Sigmoid colon (tissue), 6 donors: ENCODE measurements at regions not wholly inside any gene's neighbourhood (a gene's known extent, or its start where the extent isn't known, plus 50 kb on each side); places are given as distances from the start of the nearest gene placed in this dataset.

Experiments used
- DNase-seq: peaks from one replicate; pipeline ENCODE4 v3.0.0-alpha.2; 2019
- H3K27ac ChIP-seq, 4 donors: fragments of 200-600 bp; sonication (generic); one replicate each; pipeline ENCODE4 v1.5.1; 2016 to 2019; ENCODE audit warnings: mild to moderate bottlenecking in 1 of 4
- H3K27me3 ChIP-seq, 3 donors: fragments of 200-600 bp; sonication (generic); one replicate each; pipeline ENCODE4 v1.5.1; 2019; ENCODE audit warnings: mild to moderate bottlenecking in 1 of 3
- H3K36me3 ChIP-seq, 4 donors: fragments of 200-600 bp; sonication (generic); one replicate each; pipeline ENCODE4 v1.5.1; 2016 to 2019
- H3K4me1 ChIP-seq, 4 donors: fragments of 200-600 bp; sonication (generic); one replicate each; pipeline ENCODE4 v1.5.1; 2017 to 2019
- H3K4me3 ChIP-seq, 4 donors: fragments of 200-600 bp; sonication (generic); one replicate each; pipeline ENCODE4 v1.5.1; 2017 to 2019; ENCODE audit warnings: mild to moderate bottlenecking in 2 of 4, moderate library complexity in 1 of 4
- H3K9me3 ChIP-seq, 4 donors: fragments of 200-600 bp in 3 of 4; sonication (generic) in 3 of 4; one replicate each; pipeline versions ENCODE4 v1.5.1 to v1.6.1; 2013 to 2019
- EP300 ChIP-seq, 4 donors: sonication (generic); formaldehyde crosslinking; IDR thresholded peaks; one replicate each; pipeline ENCODE4 v1.6.1; 2017; ENCODE audit warnings: antibody characterized with exemption in 4 of 4
- POLR2A ChIP-seq, 2 donors: fragments of 450-650 bp; IDR thresholded peaks; one replicate each; pipeline ENCODE4 v1.6.1; 2016; ENCODE audit warnings: antibody characterized with exemption in 2 of 2, mild to moderate bottlenecking in 2 of 2, moderate library complexity in 2 of 2
- POLR2AphosphoS5 ChIP-seq, 4 donors: sonication (generic); formaldehyde crosslinking; IDR thresholded peaks; one replicate each; pipeline ENCODE4 v1.6.1; 2017; ENCODE audit warnings: antibody characterized with exemption in 4 of 4
- WGBS, 2 donors: extraction: QIAGEN DNeasy Blood & Tissue Kit; methylation state at CpG; one replicate each; pipeline ENCODE4 v1.1.7; 2013; 5-methylcytosine and 5-hydroxymethylcytosine counted together
- intact Hi-C: fragments of 100-400 bp; cut with DNase I; formaldehyde crosslinking; loops from one replicate; pipeline ENCODE4 v1.15.1; 2023
- TF ChIP-seq, protein P1 (sequence below), 4 experiments: fragments of 450-650 bp in 3 of 4; fragments of 200-600 bp in 1 of 4; IDR thresholded peaks; one replicate each; pipeline ENCODE4 v1.5.1; 2016 to 2019; ENCODE audit warnings: antibody characterized with exemption in 4 of 4, mild to moderate bottlenecking in 3 of 4, moderate library complexity in 2 of 4
- donor health status: healthy with polysubstance abuse.
- donor health status: healthy.

GRCh38 chr7:142669074-142669654, 80.1 kb upstream of the PRSS1 start:
- no peaks in the 10 kb centered on the region for H3K27me3 ChIP-seq
- H3K27ac ChIP-seq = no peak overlapping the region
- TF ChIP-seq EP300 (IDR thresholded peaks at IDR 0.05) = no peak
- TF ChIP-seq, protein P1, sequence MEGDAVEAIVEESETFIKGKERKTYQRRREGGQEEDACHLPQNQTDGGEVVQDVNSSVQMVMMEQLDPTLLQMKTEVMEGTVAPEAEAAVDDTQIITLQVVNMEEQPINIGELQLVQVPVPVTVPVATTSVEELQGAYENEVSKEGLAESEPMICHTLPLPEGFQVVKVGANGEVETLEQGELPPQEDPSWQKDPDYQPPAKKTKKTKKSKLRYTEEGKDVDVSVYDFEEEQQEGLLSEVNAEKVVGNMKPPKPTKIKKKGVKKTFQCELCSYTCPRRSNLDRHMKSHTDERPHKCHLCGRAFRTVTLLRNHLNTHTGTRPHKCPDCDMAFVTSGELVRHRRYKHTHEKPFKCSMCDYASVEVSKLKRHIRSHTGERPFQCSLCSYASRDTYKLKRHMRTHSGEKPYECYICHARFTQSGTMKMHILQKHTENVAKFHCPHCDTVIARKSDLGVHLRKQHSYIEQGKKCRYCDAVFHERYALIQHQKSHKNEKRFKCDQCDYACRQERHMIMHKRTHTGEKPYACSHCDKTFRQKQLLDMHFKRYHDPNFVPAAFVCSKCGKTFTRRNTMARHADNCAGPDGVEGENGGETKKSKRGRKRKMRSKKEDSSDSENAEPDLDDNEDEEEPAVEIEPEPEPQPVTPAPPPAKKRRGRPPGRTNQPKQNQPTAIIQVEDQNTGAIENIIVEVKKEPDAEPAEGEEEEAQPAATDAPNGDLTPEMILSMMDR (IDR thresholded peaks at IDR 0.05) = peak in 1 of 4 experiments; percentile 23
- no peak for TF ChIP-seq POLR2A (IDR thresholded peaks at IDR 0.05)
- no peak for TF ChIP-seq POLR2AphosphoS5 (IDR thresholded peaks at IDR 0.05)
- H3K36me3 ChIP-seq = no peaks in the 10 kb centered on the region
- H3K9me3 ChIP-seq = no peaks in the 10 kb centered on the region
- DNase-seq = no peak
- intact Hi-C loops = loop anchor here (2.0 kb wide), 1 partner anchor 114 kb away; no protein-coding TSS in a partner anchor
- H3K4me3 ChIP-seq = no peak overlapping the region
- 35 to 37% methylated on average over 2 of the region's 2 CpGs for WGBS, 2 donors
- H3K4me1 ChIP-seq = no peaks in the 10 kb centered on the region

DNA sequence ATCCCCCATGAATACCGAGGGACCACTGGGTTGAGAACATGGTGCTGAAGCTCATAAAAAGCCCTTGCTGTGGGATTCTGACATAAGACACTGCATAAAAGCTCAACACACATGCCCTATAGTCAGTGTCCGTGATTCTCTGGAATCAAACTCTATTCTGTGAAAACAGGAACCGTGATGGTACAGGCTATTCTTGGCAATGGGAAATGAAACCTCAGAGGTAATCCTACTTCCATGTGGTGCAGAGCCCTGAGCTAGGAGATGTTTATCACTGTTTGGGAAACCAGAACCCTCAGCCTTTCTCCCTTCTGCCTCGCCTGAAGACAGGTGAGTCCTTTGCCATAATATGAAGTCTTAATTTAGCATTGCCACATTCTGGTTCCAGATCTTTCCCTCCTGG, 80.8 kb upstream of the PRSS1 start:
- no peak overlapping the region for H3K27ac ChIP-seq
- no peaks in the 10 kb centered on the region for H3K36me3 ChIP-seq
- H3K9me3 ChIP-seq = no peaks in the 10 kb centered on the region
- TF ChIP-seq, protein P1 (IDR thresholded peaks at IDR 0.05) = no peak
- TF ChIP-seq POLR2AphosphoS5 (IDR thresholded peaks at IDR 0.05) (no peak), POLR2A (IDR thresholded peaks at IDR 0.05) (no peak), EP300 (IDR thresholded peaks at IDR 0.05) (no peak)
- DNase-seq = no peak
- no peaks in the 10 kb centered on the region for H3K27me3 ChIP-seq
- 35 to 37% methylated on average over 4 of the region's 4 CpGs for WGBS, 2 donors
- H3K4me3 ChIP-seq = no peak overlapping the region
- no peaks in the 10 kb centered on the region for H3K4me1 ChIP-seq
- intact Hi-C loops = loop anchor here (2.0 kb wide), 1 partner anchor 114 kb away; no protein-coding TSS in a partner anchor

- Histone ChIP-seq H3K27me3 (no peaks in the 10 kb centered on the region), H3K4me3 (no peak overlapping the region), H3K9me3 (no peaks in the 10 kb centered on the region), H3K36me3 (no peaks in the 10 kb centered on the region), H3K4me1 (no peaks in the 10 kb centered on the region), H3K27ac (no peak overlapping the region)
- no peak for DNase-seq
- WGBS, 2 donors = 45 to 68% methylated on average over 1 of the region's 1 CpG
- TF ChIP-seq, protein P1 (IDR thresholded peaks at IDR 0.05) = no peak
- TF ChIP-seq POLR2AphosphoS5 (IDR thresholded peaks at IDR 0.05) = no peak
- TF ChIP-seq POLR2A (IDR thresholded peaks at IDR 0.05) = no peak
- TF ChIP-seq EP300 (IDR thresholded peaks at IDR 0.05) = no peak
- intact Hi-C loops = no loop called here
These were observed 91.9 kb upstream of the PRSS1 start for GRCh38 chr7:142657376-142657775.

DNA sequence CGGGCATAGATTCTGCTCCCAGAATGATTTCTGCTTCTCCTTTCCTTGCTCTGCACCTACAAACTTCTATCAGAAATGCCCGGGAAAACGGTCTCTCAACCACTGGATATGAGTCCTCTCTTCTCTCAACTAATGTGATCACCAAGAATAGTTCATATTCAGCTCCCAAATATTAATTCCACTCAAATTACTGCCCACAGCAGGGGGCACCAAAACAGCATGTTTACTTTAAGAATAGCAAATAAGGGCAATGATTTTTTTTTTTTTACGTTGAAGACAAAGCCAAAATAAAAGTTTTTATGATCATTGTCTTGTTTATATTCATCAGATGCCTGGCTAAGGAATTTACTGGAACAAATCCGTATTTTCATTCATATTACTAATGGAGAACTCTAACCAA, 94.9 kb upstream of the PRSS1 start:
- no peak for DNase-seq
- intact Hi-C loops = no loop called here
- H3K27ac ChIP-seq = no peak overlapping the region
- WGBS, 2 donors = 64 to 73% methylated on average over 5 of the region's 5 CpGs
- no peaks in the 10 kb centered on the region for H3K27me3 ChIP-seq
- no peaks in the 10 kb centered on the region for H3K9me3 ChIP-seq
- no peak for TF ChIP-seq POLR2AphosphoS5 (IDR thresholded peaks at IDR 0.05)
- TF ChIP-seq POLR2A (IDR thresholded peaks at IDR 0.05) = no peak
- TF ChIP-seq, protein P1 (IDR thresholded peaks at IDR 0.05) = no peak
- TF ChIP-seq EP300 (IDR thresholded peaks at IDR 0.05) = no peak
- H3K36me3 ChIP-seq = no peaks in the 10 kb centered on the region
- H3K4me3 ChIP-seq = no peak overlapping the region
- no peaks in the 10 kb centered on the region for H3K4me1 ChIP-seq

DNA sequence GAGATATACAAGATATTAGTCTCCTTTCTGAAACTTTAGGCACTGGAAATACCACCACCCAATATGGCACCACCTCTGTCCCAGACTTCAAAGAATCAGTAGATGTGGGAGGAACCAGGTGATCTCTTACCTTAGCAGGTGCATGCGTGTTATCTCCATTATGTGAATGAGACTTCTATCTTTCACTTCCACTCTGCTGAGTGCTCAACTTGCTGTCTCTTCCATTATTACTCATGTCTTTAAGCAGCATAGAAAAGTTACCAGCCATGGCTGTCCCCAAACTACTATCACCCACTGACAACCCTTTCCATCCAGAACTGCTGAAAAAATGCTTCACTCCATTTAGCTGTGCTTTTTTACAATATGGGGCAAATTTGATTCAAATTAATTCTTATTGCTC, 101.5 kb upstream of the PRSS1 start:
- H3K36me3 ChIP-seq = no peaks in the 10 kb centered on the region
- 79 to 86% methylated on average over 1 of the region's 1 CpG for WGBS, 2 donors
- no peak overlapping the region for H3K27ac ChIP-seq
- H3K4me1 ChIP-seq = no peaks in the 10 kb centered on the region
- no peak for DNase-seq
- peaks cover 0 to 19% (median 0%) of the 10 kb centered on the region in 3 donors for H3K27me3 ChIP-seq
- H3K4me3 ChIP-seq = no peak overlapping the region
- intact Hi-C loops = no loop called here
- TF ChIP-seq POLR2A (IDR thresholded peaks at IDR 0.05) = no peak
- no peak for TF ChIP-seq POLR2AphosphoS5 (IDR thresholded peaks at IDR 0.05)
- TF ChIP-seq EP300 (IDR thresholded peaks at IDR 0.05) = no peak
- TF ChIP-seq, protein P1 (IDR thresholded peaks at IDR 0.05) = no peak
- H3K9me3 ChIP-seq = no peaks in the 10 kb centered on the region
